GM10266 (cell line): ENCODE measurements at regions not wholly inside any gene's neighbourhood (a gene's known extent, or its start where the extent isn't known, plus 50 kb on each side); places are given as distances from the start of the nearest gene placed in this dataset.

ENCODE experiments used
- DNase-seq: peaks from one replicate; pipeline ENCODE4 v3.0.0; 2012; ENCODE audit errors: extremely low spot score
- CTCF ChIP-seq: IDR thresholded peaks from 2 replicates; pipeline ENCODE4 v1.5.1; 2012; ENCODE audit warnings: mild to moderate bottlenecking, low read depth; ENCODE audit not compliant: control insufficient read depth, insufficient read depth; ENCODE audit errors: missing control alignments

GRCh38 chr9:75639971-75640610 lies 250.4 kb upstream of the PCSK5 start:
- DNase-seq, result no peak
- no peak for TF ChIP-seq CTCF

- no peak for TF ChIP-seq CTCF
- no peak for DNase-seq
These were observed 248.0 kb upstream of the PCSK5 start for GRCh38 chr9:75642522-75642921.

GRCh38 chr9:75644649-75645048 lies 245.8 kb upstream of the PCSK5 start:
- no peak for DNase-seq
- no peak for TF ChIP-seq CTCF

- no peak for DNase-seq
- no peak for TF ChIP-seq CTCF
These were observed 242.4 kb upstream of the PCSK5 start for GRCh38 chr9:75648034-75648433.

GRCh38 chr9:75649060-75649459 lies 241.4 kb upstream of the PCSK5 start:
- no peak for DNase-seq
- no peak for TF ChIP-seq CTCF

- TF ChIP-seq CTCF, result no peak
- DNase-seq, result no peak
These were observed 238.8 kb upstream of the PCSK5 start for GRCh38 chr9:75651709-75652108.

GRCh38 chr9:75653335-75653734 lies 237.1 kb upstream of the PCSK5 start:
- no peak for TF ChIP-seq CTCF
- no peak for DNase-seq
